ENCODE measurements at regions not wholly inside any gene's neighbourhood (a gene's known extent, or its start where the extent isn't known, plus 50 kb on each side); places are given as distances from the start of the nearest gene placed in this dataset.

DNA sequence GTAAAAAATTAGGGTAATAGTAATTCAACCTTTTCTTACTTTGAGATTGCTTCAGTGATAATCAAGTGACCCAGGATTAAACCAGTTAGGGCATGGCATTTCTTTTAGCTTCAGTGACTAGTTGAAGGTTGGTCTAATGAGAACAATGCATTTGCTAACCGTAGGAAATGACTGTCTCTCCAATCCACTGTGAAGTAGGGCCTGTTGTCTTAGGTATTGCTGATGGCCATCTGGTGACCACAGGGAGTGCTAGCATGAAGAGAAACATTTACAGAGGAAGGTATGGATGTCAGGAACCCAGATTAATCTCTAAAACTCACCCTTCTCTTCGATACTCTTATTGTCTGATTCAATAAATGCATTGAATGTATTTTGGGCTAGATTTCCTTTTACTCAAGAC lies 535.9 kb upstream of the SEMA6A start:
- TF ChIP-seq, protein P1, sequence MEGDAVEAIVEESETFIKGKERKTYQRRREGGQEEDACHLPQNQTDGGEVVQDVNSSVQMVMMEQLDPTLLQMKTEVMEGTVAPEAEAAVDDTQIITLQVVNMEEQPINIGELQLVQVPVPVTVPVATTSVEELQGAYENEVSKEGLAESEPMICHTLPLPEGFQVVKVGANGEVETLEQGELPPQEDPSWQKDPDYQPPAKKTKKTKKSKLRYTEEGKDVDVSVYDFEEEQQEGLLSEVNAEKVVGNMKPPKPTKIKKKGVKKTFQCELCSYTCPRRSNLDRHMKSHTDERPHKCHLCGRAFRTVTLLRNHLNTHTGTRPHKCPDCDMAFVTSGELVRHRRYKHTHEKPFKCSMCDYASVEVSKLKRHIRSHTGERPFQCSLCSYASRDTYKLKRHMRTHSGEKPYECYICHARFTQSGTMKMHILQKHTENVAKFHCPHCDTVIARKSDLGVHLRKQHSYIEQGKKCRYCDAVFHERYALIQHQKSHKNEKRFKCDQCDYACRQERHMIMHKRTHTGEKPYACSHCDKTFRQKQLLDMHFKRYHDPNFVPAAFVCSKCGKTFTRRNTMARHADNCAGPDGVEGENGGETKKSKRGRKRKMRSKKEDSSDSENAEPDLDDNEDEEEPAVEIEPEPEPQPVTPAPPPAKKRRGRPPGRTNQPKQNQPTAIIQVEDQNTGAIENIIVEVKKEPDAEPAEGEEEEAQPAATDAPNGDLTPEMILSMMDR (IDR thresholded peaks at IDR 0.05), result no peak
- no peak for TF ChIP-seq EP300 (IDR thresholded peaks at IDR 0.05)
